CD4-positive, alpha-beta T cell treated with Interleukin-15 for 4 hours (primary cell): ENCODE measurements at regions not wholly inside any gene's neighbourhood (a gene's known extent, or its start where the extent isn't known, plus 50 kb on each side); places are given as distances from the start of the nearest gene placed in this dataset.

Experiments used
- DNase-seq: peaks from one replicate; pipeline ENCODE4 v3.0.0-alpha.2; 2020; ENCODE audit warnings: low spot score

GRCh38 chr12:65628061-65628460 lies 196.2 kb upstream of the HMGA2 start:
- DNase-seq, result no peak

- DNase-seq, result no peak
These were observed 193.7 kb upstream of the HMGA2 start for GRCh38 chr12:65630555-65630954.

- no peak for DNase-seq
These were observed 192.6 kb upstream of the HMGA2 start for GRCh38 chr12:65631621-65632111.

- no peak for DNase-seq
These were observed 192.0 kb upstream of the HMGA2 start for GRCh38 chr12:65632131-65632855.

GRCh38 chr12:65634061-65634460 lies 190.2 kb upstream of the HMGA2 start:
- no peak for DNase-seq

- DNase-seq, result no peak
These were observed 189.5 kb upstream of the HMGA2 start for GRCh38 chr12:65634626-65635331.

- DNase-seq, result no peak
These were observed 187.8 kb upstream of the HMGA2 start for GRCh38 chr12:65636436-65636835.

GRCh38 chr12:65637150-65637549 lies 187.1 kb upstream of the HMGA2 start:
- DNase-seq, result no peak

GRCh38 chr12:65637774-65638173 lies 186.5 kb upstream of the HMGA2 start:
- DNase-seq, result no peak

GRCh38 chr12:65638324-65638723 lies 186.0 kb upstream of the HMGA2 start:
- no peak for DNase-seq

- no peak for DNase-seq
These were observed 183.8 kb upstream of the HMGA2 start for GRCh38 chr12:65640489-65640901.

GRCh38 chr12:65642061-65642661 lies 182.1 kb upstream of the HMGA2 start:
- DNase-seq, result no peak

GRCh38 chr12:65643171-65643570 lies 181.1 kb upstream of the HMGA2 start:
- DNase-seq, result no peak

GRCh38 chr12:65643595-65644386 lies 180.5 kb upstream of the HMGA2 start:
- DNase-seq, result no peak

GRCh38 chr12:65646127-65646643 lies 178.1 kb upstream of the HMGA2 start:
- DNase-seq, result no peak

GRCh38 chr12:65647074-65647473 lies 177.2 kb upstream of the HMGA2 start:
- DNase-seq, result no peak

GRCh38 chr12:65648461-65648860 lies 175.8 kb upstream of the HMGA2 start:
- no peak for DNase-seq

GRCh38 chr12:65649126-65649525 lies 175.2 kb upstream of the HMGA2 start:
- DNase-seq, result no peak

- no peak for DNase-seq
These were observed 173.2 kb upstream of the HMGA2 start for GRCh38 chr12:65651060-65651459.

- DNase-seq, result no peak
These were observed 171.0 kb upstream of the HMGA2 start for GRCh38 chr12:65653321-65653720.

- DNase-seq, result no peak
These were observed 170.2 kb upstream of the HMGA2 start for GRCh38 chr12:65653946-65654629.
